Stimulated activated naive B cell treated with anti-CD40 and anti-IgM and Interleukin-4, amounts not matched to agents 10 μg/mL and 1 μg/mL and 100 μg/mL, for 72 hours (primary cell): ENCODE measurements at regions not wholly inside any gene's neighbourhood (a gene's known extent, or its start where the extent isn't known, plus 50 kb on each side); places are given as distances from the start of the nearest gene placed in this dataset.
"Not testable (repeated sequence)": the region's sequence is repeated elsewhere in the genome, so short reads cannot be mapped to it uniquely, and the experiment has no call there.

Experiments used
- ATAC-seq, 2 donors: fragments of 150-1000 bp; cut with Tn5 transposase; replicated peaks; 2 replicates each; pipeline ENCODE4 v1.10.0; 2021; ENCODE audit warnings: moderate library complexity in 1 of 2
- DNase-seq: peaks from one replicate; pipeline ENCODE4 v3.0.0; 2021
- H3K27ac Mint-ChIP-seq: one replicate; pipeline ENCODE4 v1.8.0; 2022; ENCODE audit warnings: mild to moderate bottlenecking, mixed read lengths
- H3K27me3 Mint-ChIP-seq, 2 donors: one replicate each; pipeline ENCODE4 v1.8.0; 2022; ENCODE audit warnings: mixed read lengths in 2 of 2
- H3K36me3 Mint-ChIP-seq, 2 donors: one replicate each; pipeline ENCODE4 v1.8.0; 2022; ENCODE audit warnings: mixed read lengths in 2 of 2, mild to moderate bottlenecking in 1 of 2
- H3K4me1 Mint-ChIP-seq, 2 donors: one replicate each; pipeline ENCODE4 v1.8.0; 2022; ENCODE audit warnings: mixed read lengths in 2 of 2, mild to moderate bottlenecking in 1 of 2
- H3K4me3 Mint-ChIP-seq, 2 donors: one replicate each; pipeline ENCODE4 v1.8.0; 2022; ENCODE audit warnings: mild to moderate bottlenecking in 2 of 2, mixed read lengths in 2 of 2, moderate library complexity in 1 of 2
- H3K9me3 Mint-ChIP-seq, 2 donors: one replicate each; pipeline ENCODE4 v1.8.0; 2022; ENCODE audit warnings: mixed read lengths in 2 of 2, mild to moderate bottlenecking in 1 of 2

- no peaks in the 10 kb centered on the region for H3K36me3 Mint-ChIP-seq
- no peak for DNase-seq
- ATAC-seq = no peak
- no peaks in the 10 kb centered on the region for H3K9me3 Mint-ChIP-seq
- H3K27ac Mint-ChIP-seq = no peak overlapping the region
- no peaks in the 10 kb centered on the region for H3K27me3 Mint-ChIP-seq
- H3K4me3 Mint-ChIP-seq = no peak overlapping the region
- no peaks in the 10 kb centered on the region for H3K4me1 Mint-ChIP-seq
Measured at GRCh38 chr2:239721991-239722759, 303.0 kb downstream of the NDUFA10 start.

DNA sequence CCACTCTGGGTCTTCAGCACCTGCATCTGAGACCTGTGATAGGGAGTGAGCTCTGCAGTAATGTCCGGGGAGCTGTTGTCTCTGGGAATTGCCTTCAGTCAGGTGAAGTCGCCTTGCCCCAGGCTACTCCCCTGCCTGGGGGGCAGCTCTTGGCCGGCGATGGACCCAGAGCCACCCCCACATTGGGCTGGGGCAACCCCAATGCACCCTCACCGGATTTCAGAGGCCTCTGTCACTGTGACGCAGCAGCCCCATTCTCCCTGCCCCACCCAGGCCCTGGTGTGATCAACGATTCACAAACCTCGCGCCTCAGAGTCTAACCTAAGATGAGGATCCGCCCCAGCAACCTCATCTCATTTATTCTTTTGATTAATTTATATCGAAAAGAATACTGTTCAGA, 303.6 kb downstream of the NDUFA10 start:
- DNase-seq = no peak
- no peak for ATAC-seq
- Mint-ChIP-seq H3K27ac (no peak overlapping the region), H3K36me3 (no peaks in the 10 kb centered on the region), H3K4me1 (no peaks in the 10 kb centered on the region), H3K9me3 (no peaks in the 10 kb centered on the region), H3K27me3 (no peaks in the 10 kb centered on the region), H3K4me3 (no peak overlapping the region)

DNA sequence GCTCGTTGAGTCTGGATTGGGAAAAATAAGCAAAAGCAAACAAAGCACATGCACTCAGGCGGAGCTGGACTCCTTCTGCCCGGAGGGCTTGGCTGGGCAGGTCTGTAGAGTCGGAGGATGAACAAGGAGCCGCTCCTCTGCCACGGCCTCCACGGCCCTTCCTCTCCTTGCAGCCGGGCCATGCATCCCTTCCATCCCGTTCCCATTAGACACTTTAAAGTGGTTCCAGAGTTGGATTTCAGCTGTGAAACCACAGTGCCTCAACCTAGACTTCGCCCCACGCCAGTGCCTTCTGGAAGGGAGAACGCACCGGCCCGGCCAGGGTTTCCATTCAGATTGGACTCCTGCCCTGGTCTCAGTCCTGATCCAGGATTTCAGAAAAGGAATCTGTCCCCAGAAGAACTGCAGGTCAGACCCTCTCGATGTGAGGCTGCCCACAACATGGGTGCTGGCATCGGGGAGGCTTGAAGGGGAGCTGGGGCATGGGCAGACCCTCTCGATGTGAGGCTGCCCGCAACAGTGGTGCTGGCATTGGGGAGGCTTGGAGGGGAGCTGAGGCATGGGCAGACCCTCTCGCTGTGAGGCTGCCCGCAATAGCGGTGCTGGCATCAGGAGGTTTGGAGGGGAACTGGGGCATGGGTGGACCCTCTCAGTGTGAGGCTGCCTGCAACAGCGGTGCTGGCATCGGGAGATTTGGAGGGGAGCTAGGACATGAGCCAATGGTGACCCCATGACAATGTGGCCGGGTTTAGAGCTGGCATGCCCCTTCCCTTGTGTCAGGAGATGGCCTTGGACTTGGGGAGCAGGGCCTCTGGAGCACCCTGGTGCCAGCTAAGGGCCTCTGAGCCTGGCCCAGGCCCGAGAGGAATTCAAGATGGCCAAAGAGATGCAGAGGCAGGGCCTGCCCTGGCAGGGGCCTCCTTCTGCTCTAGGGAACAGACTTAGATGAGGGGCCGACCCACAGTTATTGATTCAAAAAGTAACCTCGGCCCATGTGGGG, 304.5 kb downstream of the NDUFA10 start:
- no peaks in the 10 kb centered on the region for H3K4me1 Mint-ChIP-seq
- peaks cover 3 to 5% of the 10 kb centered on the region in 2 donors for H3K9me3 Mint-ChIP-seq
- H3K36me3 Mint-ChIP-seq = no peaks in the 10 kb centered on the region
- H3K27ac Mint-ChIP-seq = no peak overlapping the region
- ATAC-seq (no peak), DNase-seq (no peak)
- H3K4me3 Mint-ChIP-seq = no peak overlapping the region
- H3K27me3 Mint-ChIP-seq = no peaks in the 10 kb centered on the region

GRCh38 chr2:239719791-239720360, 305.3 kb downstream of the NDUFA10 start:
- H3K27me3 Mint-ChIP-seq = no peaks in the 10 kb centered on the region
- H3K9me3 Mint-ChIP-seq = peaks cover 5 to 6% of the 10 kb centered on the region in 2 donors
- H3K4me1 Mint-ChIP-seq = no peaks in the 10 kb centered on the region
- H3K36me3 Mint-ChIP-seq = no peaks in the 10 kb centered on the region
- DNase-seq (no peak), ATAC-seq (no peak)
- H3K27ac Mint-ChIP-seq = no peak overlapping the region
- no peak overlapping the region for H3K4me3 Mint-ChIP-seq

DNA sequence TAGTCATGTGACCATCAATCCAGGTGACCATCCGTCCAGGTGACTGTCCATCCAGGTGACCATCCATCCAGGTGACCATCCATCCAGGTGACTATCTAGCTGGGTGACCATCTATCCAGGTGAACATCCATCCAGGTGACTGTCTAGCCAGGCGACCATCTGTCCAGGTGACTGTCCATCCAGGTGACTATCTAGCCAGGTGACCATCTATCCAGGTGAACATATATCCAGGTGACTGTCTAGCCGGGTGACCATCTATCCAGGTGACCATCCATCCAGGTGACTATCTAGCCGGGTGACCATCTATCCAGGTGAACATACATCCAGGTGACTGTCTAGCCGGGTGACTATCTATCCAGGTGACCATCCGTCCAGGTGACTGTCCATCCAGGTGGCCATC, 306.2 kb downstream of the NDUFA10 start:
- ATAC-seq, H3K4me3 Mint-ChIP-seq, H3K27ac Mint-ChIP-seq, DNase-seq, H3K27me3 Mint-ChIP-seq, H3K36me3 Mint-ChIP-seq, H3K9me3 Mint-ChIP-seq, H3K4me1 Mint-ChIP-seq: not testable (repeated sequence)

- H3K4me3 Mint-ChIP-seq = no peak overlapping the region
- DNase-seq = no peak
- ATAC-seq = no peak
- no peak overlapping the region for H3K27ac Mint-ChIP-seq
- peaks cover 9 to 17% of the 10 kb centered on the region in 2 donors for H3K9me3 Mint-ChIP-seq
- no peaks in the 10 kb centered on the region for H3K36me3 Mint-ChIP-seq
- H3K4me1 Mint-ChIP-seq = no peaks in the 10 kb centered on the region
- H3K27me3 Mint-ChIP-seq = no peaks in the 10 kb centered on the region
Measured at GRCh38 chr2:239717706-239718105, 307.4 kb downstream of the NDUFA10 start.

DNA sequence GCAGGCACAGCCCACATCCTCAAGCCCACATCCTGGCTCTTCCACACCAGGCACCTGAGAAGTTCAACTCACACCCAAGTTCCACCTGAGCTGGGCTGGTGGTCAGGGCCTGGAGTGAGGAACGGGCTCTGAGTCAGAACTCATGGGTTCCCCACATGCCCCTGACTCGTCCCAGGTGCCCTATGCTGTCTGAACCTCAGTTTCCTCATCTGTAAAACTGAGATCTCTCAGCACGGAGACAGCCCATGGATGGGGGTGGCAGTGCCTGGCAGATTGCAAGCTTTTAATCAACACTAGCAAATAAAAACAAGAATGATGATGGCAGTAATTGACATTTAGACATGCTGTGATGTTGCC, 307.8 kb downstream of the NDUFA10 start:
- DNase-seq = no peak
- no peaks in the 10 kb centered on the region for H3K36me3 Mint-ChIP-seq
- H3K9me3 Mint-ChIP-seq = peaks cover 9 to 20% of the 10 kb centered on the region in 2 donors
- no peak overlapping the region for H3K27ac Mint-ChIP-seq
- ATAC-seq = no peak
- no peaks in the 10 kb centered on the region for H3K4me1 Mint-ChIP-seq
- no peaks in the 10 kb centered on the region for H3K27me3 Mint-ChIP-seq
- H3K4me3 Mint-ChIP-seq = no peak overlapping the region

DNA sequence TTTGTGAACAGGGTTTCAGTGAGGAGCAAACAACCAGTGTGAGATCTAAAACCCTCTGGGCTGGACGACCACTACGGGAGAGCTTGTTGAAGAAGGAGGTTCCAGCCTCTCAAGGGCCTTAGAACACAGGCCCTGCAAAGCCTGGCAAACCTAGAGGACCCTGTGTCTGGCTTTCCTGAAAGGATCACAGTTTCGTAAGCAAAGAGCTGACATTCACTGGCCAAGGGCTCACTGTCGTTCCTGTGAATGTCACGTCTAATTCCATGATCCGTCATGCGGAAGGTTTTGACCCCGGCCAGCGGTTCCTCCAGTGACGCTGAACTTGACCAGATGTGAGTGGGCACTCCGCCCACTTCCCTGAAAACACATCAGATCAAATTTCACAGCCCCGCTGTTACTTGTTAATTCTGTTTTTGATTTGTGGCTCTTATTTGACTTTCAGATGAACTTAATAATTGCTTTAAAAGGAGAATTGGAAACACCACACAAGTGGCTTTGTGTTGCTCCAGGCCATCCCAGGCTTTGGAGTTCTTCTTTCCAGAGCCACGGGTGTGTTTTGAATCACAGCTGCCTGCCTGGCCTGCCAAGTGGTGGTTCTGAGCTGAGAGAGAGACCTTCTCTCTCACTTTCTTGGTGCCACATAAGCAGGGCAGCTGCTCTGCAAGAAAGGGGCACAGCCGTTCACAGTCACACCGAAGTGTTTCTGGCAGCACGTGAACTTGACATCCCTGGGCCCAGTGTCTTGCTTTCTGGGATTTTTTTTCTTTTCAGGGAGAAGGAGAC, 308.4 kb downstream of the NDUFA10 start:
- ATAC-seq = no peak
- H3K27ac Mint-ChIP-seq = no peak overlapping the region
- no peaks in the 10 kb centered on the region for H3K4me1 Mint-ChIP-seq
- DNase-seq = no peak
- peaks cover 0 to under 1% of the 10 kb centered on the region in 2 donors for H3K36me3 Mint-ChIP-seq
- H3K9me3 Mint-ChIP-seq = peaks cover 9 to 24% of the 10 kb centered on the region in 2 donors
- H3K27me3 Mint-ChIP-seq = peaks cover 2% of the 10 kb centered on the region in 2 donors
- no peak overlapping the region for H3K4me3 Mint-ChIP-seq

- H3K4me3 Mint-ChIP-seq = no peak overlapping the region
- ATAC-seq = no peak
- DNase-seq = no peak
- H3K27me3 Mint-ChIP-seq = peaks cover 9% of the 10 kb centered on the region in 2 donors
- H3K36me3 Mint-ChIP-seq = peaks cover 0 to 4% of the 10 kb centered on the region in 2 donors
- no peaks in the 10 kb centered on the region for H3K4me1 Mint-ChIP-seq
- peaks cover 9 to 29% of the 10 kb centered on the region in 2 donors for H3K9me3 Mint-ChIP-seq
- H3K27ac Mint-ChIP-seq = no peak overlapping the region
Measured at GRCh38 chr2:239716009-239716408, 309.1 kb downstream of the NDUFA10 start.

- H3K27ac Mint-ChIP-seq = no peak overlapping the region
- H3K4me3 Mint-ChIP-seq = no peak overlapping the region
- no peak for ATAC-seq
- DNase-seq = no peak
- no peaks in the 10 kb centered on the region for H3K4me1 Mint-ChIP-seq
- H3K36me3 Mint-ChIP-seq = peaks cover 0 to 4% of the 10 kb centered on the region in 2 donors
- H3K9me3 Mint-ChIP-seq = peaks cover 9 to 29% of the 10 kb centered on the region in 2 donors
- H3K27me3 Mint-ChIP-seq = peaks cover 11 to 13% of the 10 kb centered on the region in 2 donors
Measured at GRCh38 chr2:239715606-239716005, 309.5 kb downstream of the NDUFA10 start.

GRCh38 chr2:239715202-239715601, 309.9 kb downstream of the NDUFA10 start:
- peaks cover 9 to 29% of the 10 kb centered on the region in 2 donors for H3K9me3 Mint-ChIP-seq
- DNase-seq (no peak), ATAC-seq (no peak)
- H3K27ac Mint-ChIP-seq = no peak overlapping the region
- H3K27me3 Mint-ChIP-seq = peaks cover 11 to 14% of the 10 kb centered on the region in 2 donors
- no peaks in the 10 kb centered on the region for H3K4me1 Mint-ChIP-seq
- H3K36me3 Mint-ChIP-seq = peaks cover 0 to 4% of the 10 kb centered on the region in 2 donors
- no peak overlapping the region for H3K4me3 Mint-ChIP-seq

- H3K36me3 Mint-ChIP-seq = peaks cover 0 to 4% of the 10 kb centered on the region in 2 donors
- ATAC-seq = no peak
- no peak overlapping the region for H3K4me3 Mint-ChIP-seq
- H3K4me1 Mint-ChIP-seq = no peaks in the 10 kb centered on the region
- peaks cover 11 to 14% of the 10 kb centered on the region in 2 donors for H3K27me3 Mint-ChIP-seq
- no peak for DNase-seq
- no peak overlapping the region for H3K27ac Mint-ChIP-seq
- peaks cover 9 to 29% of the 10 kb centered on the region in 2 donors for H3K9me3 Mint-ChIP-seq
Measured at GRCh38 chr2:239714116-239714515, 311.0 kb downstream of the NDUFA10 start.

- no peak overlapping the region for H3K4me3 Mint-ChIP-seq
- no peak for ATAC-seq
- H3K27ac Mint-ChIP-seq = no peak overlapping the region
- no peaks in the 10 kb centered on the region for H3K4me1 Mint-ChIP-seq
- H3K27me3 Mint-ChIP-seq = peaks cover 11 to 14% of the 10 kb centered on the region in 2 donors
- no peak for DNase-seq
- H3K9me3 Mint-ChIP-seq = peaks cover 9 to 29% of the 10 kb centered on the region in 2 donors
- H3K36me3 Mint-ChIP-seq = peaks cover 0 to 4% of the 10 kb centered on the region in 2 donors
Measured at GRCh38 chr2:239712755-239713154, 311.9 kb upstream of the HDAC4 start.
